Neural crest cell (in vitro differentiated cells): ENCODE measurements at regions not wholly inside any gene's neighbourhood (a gene's known extent, or its start where the extent isn't known, plus 50 kb on each side); places are given as distances from the start of the nearest gene placed in this dataset.

ENCODE experiments used
- DNase-seq: peaks from one replicate; pipeline ENCODE4 v3.0.0; 2021; ENCODE audit warnings: low read depth, mixed read lengths, low spot score
- H3K27ac Mint-ChIP-seq: one replicate; pipeline ENCODE4 v1.8.0; 2021; ENCODE audit warnings: mild to moderate bottlenecking, mixed read lengths; ENCODE audit not compliant: unreplicated experiment
- H3K27me3 Mint-ChIP-seq: 2 replicates; pipeline ENCODE4 v1.8.0; 2021; ENCODE audit warnings: low read depth, mild to moderate bottlenecking, mixed read lengths
- H3K36me3 Mint-ChIP-seq: 2 replicates; pipeline ENCODE4 v1.8.0; 2021; ENCODE audit warnings: low read depth, mild to moderate bottlenecking, mixed read lengths
- H3K4me1 Mint-ChIP-seq: 2 replicates; pipeline ENCODE4 v1.8.0; 2021; ENCODE audit warnings: mixed read lengths
- H3K4me3 Mint-ChIP-seq: one replicate; pipeline ENCODE4 v1.8.0; 2021; ENCODE audit warnings: mild to moderate bottlenecking, mixed read lengths
- H3K9me3 Mint-ChIP-seq: 2 replicates; pipeline ENCODE4 v1.8.0; 2021; ENCODE audit warnings: mixed read lengths
- TF ChIP-seq, protein P1 (sequence below): fragments of 200-600 bp; sonication (generic); conservative IDR thresholded peaks from 2 replicates; pipeline ENCODE4 v1.5.0; 2021; ENCODE audit warnings: antibody characterized with exemption, mild to moderate bottlenecking

DNA sequence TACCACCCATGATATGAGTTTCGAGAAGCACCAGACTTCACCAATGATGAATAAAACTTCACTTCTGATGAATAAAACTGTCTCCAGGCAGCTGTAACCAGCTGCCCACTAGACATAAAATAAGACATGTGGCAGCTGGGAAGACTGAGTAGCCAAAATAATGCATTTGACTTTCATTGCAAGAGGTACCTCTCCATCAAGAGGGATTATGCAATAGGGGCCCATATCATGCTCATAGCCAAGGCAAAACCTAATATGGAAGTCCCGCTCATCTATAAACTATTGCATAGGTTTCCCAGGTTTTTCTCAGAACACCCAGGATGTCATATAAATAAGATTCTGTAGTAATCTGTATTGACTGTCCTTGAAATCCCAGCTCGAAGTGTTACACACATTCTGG, 155.5 kb downstream of the SIM1 start:
- TF ChIP-seq, protein P1, sequence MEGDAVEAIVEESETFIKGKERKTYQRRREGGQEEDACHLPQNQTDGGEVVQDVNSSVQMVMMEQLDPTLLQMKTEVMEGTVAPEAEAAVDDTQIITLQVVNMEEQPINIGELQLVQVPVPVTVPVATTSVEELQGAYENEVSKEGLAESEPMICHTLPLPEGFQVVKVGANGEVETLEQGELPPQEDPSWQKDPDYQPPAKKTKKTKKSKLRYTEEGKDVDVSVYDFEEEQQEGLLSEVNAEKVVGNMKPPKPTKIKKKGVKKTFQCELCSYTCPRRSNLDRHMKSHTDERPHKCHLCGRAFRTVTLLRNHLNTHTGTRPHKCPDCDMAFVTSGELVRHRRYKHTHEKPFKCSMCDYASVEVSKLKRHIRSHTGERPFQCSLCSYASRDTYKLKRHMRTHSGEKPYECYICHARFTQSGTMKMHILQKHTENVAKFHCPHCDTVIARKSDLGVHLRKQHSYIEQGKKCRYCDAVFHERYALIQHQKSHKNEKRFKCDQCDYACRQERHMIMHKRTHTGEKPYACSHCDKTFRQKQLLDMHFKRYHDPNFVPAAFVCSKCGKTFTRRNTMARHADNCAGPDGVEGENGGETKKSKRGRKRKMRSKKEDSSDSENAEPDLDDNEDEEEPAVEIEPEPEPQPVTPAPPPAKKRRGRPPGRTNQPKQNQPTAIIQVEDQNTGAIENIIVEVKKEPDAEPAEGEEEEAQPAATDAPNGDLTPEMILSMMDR: no peak
- Mint-ChIP-seq H3K4me1 (no peaks in the 10 kb centered on the region), H3K9me3 (no peaks in the 10 kb centered on the region), H3K27ac (no peak overlapping the region), H3K27me3 (peaks cover 4% of the 10 kb centered on the region), H3K36me3 (no peaks in the 10 kb centered on the region), H3K4me3 (no peak overlapping the region)
- no peak for DNase-seq

DNA sequence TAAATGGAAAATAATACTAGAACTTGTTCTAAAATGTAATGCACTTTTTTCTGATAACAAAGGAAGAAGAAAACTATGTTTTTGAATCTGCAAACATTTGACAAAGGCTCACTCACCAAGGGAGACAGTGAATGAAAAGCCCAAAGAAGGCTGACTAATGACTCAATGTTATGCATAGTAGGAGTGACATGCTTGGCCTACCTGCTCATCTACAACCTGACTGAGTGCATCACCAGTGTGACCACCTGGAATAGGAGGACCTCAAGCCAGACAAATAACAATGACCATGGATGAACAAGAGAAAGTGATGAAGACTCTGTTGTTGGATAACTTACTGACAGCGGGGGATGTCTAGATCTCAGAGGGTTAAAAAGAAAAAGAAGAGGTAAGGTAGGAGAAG, 157.2 kb downstream of the SIM1 start:
- no peaks in the 10 kb centered on the region for H3K36me3 Mint-ChIP-seq
- no peak overlapping the region for H3K27ac Mint-ChIP-seq
- H3K9me3 Mint-ChIP-seq: no peaks in the 10 kb centered on the region
- DNase-seq: no peak
- H3K27me3 Mint-ChIP-seq: no peaks in the 10 kb centered on the region
- no peak overlapping the region for H3K4me3 Mint-ChIP-seq
- H3K4me1 Mint-ChIP-seq: no peaks in the 10 kb centered on the region
- TF ChIP-seq, protein P1: no peak

DNA sequence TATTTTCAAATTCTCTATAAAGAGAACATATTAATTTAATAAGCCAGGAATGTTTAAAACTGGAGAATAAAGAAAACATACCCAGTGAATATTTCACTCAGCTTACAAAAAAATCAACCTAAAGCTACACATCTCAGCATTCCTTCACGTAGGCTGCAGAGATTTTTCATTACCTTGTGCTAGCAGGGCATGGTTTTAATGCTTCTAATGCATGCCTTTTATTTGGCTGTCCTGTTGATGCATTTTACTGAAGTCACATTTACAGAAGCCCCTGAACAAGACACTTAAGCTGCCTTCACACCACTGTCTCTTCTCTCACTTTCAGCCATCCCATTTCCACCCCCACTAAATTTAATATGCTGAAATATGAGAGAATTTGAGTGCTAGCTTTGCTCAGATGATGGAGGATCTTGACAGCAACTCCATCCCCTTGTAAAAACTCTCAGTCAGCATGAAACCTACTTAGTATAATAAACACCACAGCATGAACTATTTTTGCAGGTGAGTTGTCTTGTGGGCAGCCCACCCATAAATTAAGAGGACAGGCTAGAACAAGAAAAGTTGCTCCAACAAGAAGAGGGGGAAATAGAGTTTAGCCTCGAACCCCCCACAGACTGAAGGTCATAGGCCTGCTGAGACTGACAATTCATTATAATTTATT, 159.4 kb downstream of the SIM1 start:
- Mint-ChIP-seq H3K36me3 (no peaks in the 10 kb centered on the region), H3K27ac (no peak overlapping the region), H3K9me3 (no peaks in the 10 kb centered on the region), H3K27me3 (no peaks in the 10 kb centered on the region), H3K4me3 (no peak overlapping the region), H3K4me1 (no peaks in the 10 kb centered on the region)
- TF ChIP-seq, protein P1: no peak
- DNase-seq: no peak

DNA sequence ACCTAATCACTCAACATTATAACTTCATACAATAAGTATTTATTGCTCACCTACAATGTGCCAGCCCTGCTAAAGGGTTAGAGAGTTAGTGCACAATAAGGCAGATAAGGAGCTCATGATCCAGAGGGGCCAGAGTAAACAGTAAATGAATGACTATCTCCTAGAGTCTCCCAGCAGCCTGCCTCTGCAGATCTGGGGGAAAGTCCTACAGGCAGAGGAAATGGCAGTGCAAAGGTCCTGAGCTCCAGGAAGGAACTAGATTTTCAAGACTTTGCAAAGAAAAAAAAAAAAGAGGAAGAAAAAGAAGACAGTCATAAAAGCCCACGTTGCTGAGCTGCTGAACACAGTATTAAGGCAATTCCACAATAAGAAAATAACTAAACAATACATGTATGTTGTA, 160.1 kb downstream of the SIM1 start:
- Mint-ChIP-seq H3K4me1 (no peaks in the 10 kb centered on the region), H3K4me3 (no peak overlapping the region), H3K36me3 (no peaks in the 10 kb centered on the region), H3K27me3 (no peaks in the 10 kb centered on the region), H3K9me3 (no peaks in the 10 kb centered on the region), H3K27ac (peak overlapping the region; percentile 82)
- TF ChIP-seq, protein P1: no peak
- DNase-seq: no peak

DNA sequence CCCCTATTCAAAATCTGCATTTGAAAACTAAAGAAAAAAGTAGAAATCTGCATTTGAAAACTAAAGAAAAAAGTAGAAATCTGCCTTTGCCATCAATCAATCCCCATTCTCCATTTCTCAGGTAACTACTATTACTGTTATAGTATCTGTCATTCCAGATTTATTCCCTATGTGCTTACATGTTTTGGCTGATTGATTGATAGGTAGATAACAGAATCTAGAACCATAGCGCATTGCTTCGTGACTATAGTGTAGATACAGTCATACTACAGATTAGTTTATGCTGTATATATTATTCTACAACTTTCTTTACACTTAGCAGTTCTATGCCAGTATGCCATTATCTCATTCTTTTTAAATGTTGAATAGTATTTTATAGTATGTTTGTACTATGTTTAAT, 163.0 kb downstream of the SIM1 start:
- Mint-ChIP-seq H3K27ac (no peak overlapping the region), H3K4me3 (no peak overlapping the region), H3K36me3 (no peaks in the 10 kb centered on the region), H3K4me1 (no peaks in the 10 kb centered on the region), H3K9me3 (no peaks in the 10 kb centered on the region), H3K27me3 (no peaks in the 10 kb centered on the region)
- DNase-seq: no peak
- TF ChIP-seq, protein P1: no peak
